Stomach smooth muscle (tissue), 2 donors: ENCODE measurements at regions not wholly inside any gene's neighbourhood (a gene's known extent, or its start where the extent isn't known, plus 50 kb on each side); places are given as distances from the start of the nearest gene placed in this dataset.

Source experiments
- H3K27ac ChIP-seq: one replicate; pipeline ENCODE4 v1.7.0; 2013; ENCODE audit warnings: mild to moderate bottlenecking, low read length, inconsistent platforms
- H3K27me3 ChIP-seq, 2 donors: one replicate each; pipeline ENCODE4 v1.7.0; 2013; ENCODE audit warnings: low read length in 2 of 2; ENCODE audit not compliant: insufficient read depth in 2 of 2, control insufficient read depth in 1 of 2
- H3K36me3 ChIP-seq, 2 donors: one replicate each; pipeline ENCODE4 v1.7.0; 2013; ENCODE audit warnings: low read length in 2 of 2; ENCODE audit not compliant: control insufficient read depth in 2 of 2, insufficient read depth in 2 of 2
- H3K4me1 ChIP-seq: one replicate; pipeline ENCODE4 v1.7.0; 2013; ENCODE audit warnings: low read length; ENCODE audit not compliant: control insufficient read depth, insufficient read depth
- H3K4me3 ChIP-seq, 2 donors: one replicate each; pipeline ENCODE4 v1.7.0; 2013; ENCODE audit warnings: low read length in 2 of 2
- H3K9ac ChIP-seq, 2 donors: one replicate each; pipeline ENCODE4 v1.7.0; 2013; ENCODE audit warnings: low read length in 2 of 2, mild to moderate bottlenecking in 1 of 2
- H3K9me3 ChIP-seq, 2 donors: one replicate each; pipeline ENCODE4 v1.7.0; 2013; ENCODE audit warnings: low read length in 2 of 2; ENCODE audit not compliant: control insufficient read depth in 2 of 2
- donor health status: healthy.
- donor health status: Pancreatic carcinoma.

DNA sequence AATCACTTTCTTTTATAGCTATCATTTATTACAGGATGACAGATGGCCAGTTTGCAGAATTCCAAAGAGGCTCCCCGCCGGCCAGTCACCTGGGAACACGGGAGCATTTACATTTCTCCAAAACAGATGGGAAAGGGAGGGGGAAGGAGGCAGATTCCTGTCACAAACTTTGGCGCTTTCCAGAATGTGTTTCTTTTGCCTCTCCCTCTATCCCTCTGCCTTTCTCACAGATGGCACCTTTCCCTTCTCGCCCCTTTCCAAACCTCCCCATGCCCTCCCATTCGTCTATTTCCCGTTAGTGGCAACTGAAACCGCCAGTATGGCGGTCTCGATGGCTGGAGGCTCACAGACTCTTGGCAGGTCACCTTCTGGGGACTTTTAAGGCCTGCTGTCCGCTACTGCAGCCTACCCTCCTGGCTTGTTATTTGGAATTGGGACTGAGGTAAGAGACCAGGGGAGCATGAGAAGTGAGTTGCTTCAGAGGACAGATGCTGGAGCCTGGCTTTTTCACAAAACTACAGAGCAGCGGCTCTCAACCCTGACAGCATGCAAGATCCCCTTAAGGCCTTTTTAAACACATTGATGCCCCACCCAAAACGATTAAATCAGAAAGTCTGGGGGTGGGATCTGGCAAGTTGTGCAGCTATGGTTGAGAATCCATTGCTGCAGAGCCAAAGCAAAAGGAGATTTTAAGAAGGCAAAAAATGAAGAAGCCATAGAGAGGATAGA, 161.5 kb upstream of the VASH1 start:
- peaks cover 0 to 5% of the 10 kb centered on the region in 2 donors for H3K9me3 ChIP-seq
- no peak overlapping the region for H3K4me3 ChIP-seq
- no peak overlapping the region for H3K9ac ChIP-seq
- H3K36me3 ChIP-seq, result no peaks in the 10 kb centered on the region
- H3K27me3 ChIP-seq, result no peaks in the 10 kb centered on the region
- H3K27ac ChIP-seq, result no peak overlapping the region
- peaks cover 2% of the 10 kb centered on the region for H3K4me1 ChIP-seq

GRCh38 chr14:76603713-76604112, 157.6 kb upstream of the VASH1 start:
- Histone ChIP-seq H3K9ac (no peak overlapping the region), H3K4me3 (no peak overlapping the region), H3K27ac (no peak overlapping the region), H3K4me1 (no peaks in the 10 kb centered on the region), H3K9me3 (peaks cover 0 to 5% of the 10 kb centered on the region in 2 donors), H3K27me3 (peaks cover 0 to 4% of the 10 kb centered on the region in 2 donors), H3K36me3 (no peaks in the 10 kb centered on the region)

GRCh38 chr14:76607510-76607909, 153.8 kb upstream of the VASH1 start:
- Histone ChIP-seq H3K36me3 (no peaks in the 10 kb centered on the region), H3K27ac (no peak overlapping the region), H3K4me1 (no peaks in the 10 kb centered on the region), H3K4me3 (no peak overlapping the region), H3K9me3 (no peaks in the 10 kb centered on the region), H3K9ac (no peak overlapping the region), H3K27me3 (peaks cover 0 to 7% of the 10 kb centered on the region in 2 donors)

- H3K9me3 ChIP-seq, result peaks cover 5 to 8% of the 10 kb centered on the region in 2 donors
- H3K4me1 ChIP-seq, result no peaks in the 10 kb centered on the region
- H3K27ac ChIP-seq, result no peak overlapping the region
- H3K9ac ChIP-seq, result no peak overlapping the region
- no peak overlapping the region for H3K4me3 ChIP-seq
- no peaks in the 10 kb centered on the region for H3K36me3 ChIP-seq
- H3K27me3 ChIP-seq, result peaks cover 0 to 11% of the 10 kb centered on the region in 2 donors
These were observed 148.6 kb upstream of the VASH1 start for GRCh38 chr14:76612654-76613053.

DNA sequence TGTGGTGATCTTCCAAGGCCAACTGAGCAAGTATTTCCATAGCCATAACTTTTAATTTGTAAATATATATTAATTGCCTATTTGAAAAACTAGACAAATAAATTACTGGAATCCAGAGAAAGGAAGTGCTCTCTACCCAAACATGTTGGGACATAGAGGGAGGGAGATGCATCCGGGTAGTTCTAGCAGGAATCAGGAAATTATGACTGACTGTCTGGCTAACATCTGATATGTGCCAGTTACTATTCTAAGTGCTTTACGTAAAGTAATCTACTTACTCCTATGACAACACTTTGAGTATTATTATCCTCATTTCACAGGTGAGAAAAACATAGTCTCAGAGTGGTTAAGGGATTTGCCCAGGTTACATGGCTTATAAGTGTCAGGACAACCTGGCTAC, 147.7 kb upstream of the VASH1 start:
- Histone ChIP-seq H3K4me3 (no peak overlapping the region), H3K9me3 (peaks cover 11 to 14% of the 10 kb centered on the region in 2 donors), H3K4me1 (no peaks in the 10 kb centered on the region), H3K9ac (no peak overlapping the region), H3K27ac (no peak overlapping the region), H3K36me3 (no peaks in the 10 kb centered on the region), H3K27me3 (peaks cover 0 to 11% of the 10 kb centered on the region in 2 donors)

- H3K27me3 ChIP-seq, result peaks cover 0 to 11% of the 10 kb centered on the region in 2 donors
- peaks cover 11 to 14% of the 10 kb centered on the region in 2 donors for H3K9me3 ChIP-seq
- H3K9ac ChIP-seq, result no peak overlapping the region
- H3K36me3 ChIP-seq, result no peaks in the 10 kb centered on the region
- H3K4me1 ChIP-seq, result no peaks in the 10 kb centered on the region
- no peak overlapping the region for H3K4me3 ChIP-seq
- no peak overlapping the region for H3K27ac ChIP-seq
These were observed 145.9 kb upstream of the VASH1 start for GRCh38 chr14:76615331-76615730.

GRCh38 chr14:76617440-76617839, 143.8 kb upstream of the VASH1 start:
- no peak overlapping the region for H3K9ac ChIP-seq
- H3K36me3 ChIP-seq, result no peaks in the 10 kb centered on the region
- H3K27ac ChIP-seq, result no peak overlapping the region
- H3K27me3 ChIP-seq, result peaks cover 0 to 8% of the 10 kb centered on the region in 2 donors
- no peaks in the 10 kb centered on the region for H3K4me1 ChIP-seq
- peaks cover 11 to 14% of the 10 kb centered on the region in 2 donors for H3K9me3 ChIP-seq
- H3K4me3 ChIP-seq, result no peak overlapping the region

DNA sequence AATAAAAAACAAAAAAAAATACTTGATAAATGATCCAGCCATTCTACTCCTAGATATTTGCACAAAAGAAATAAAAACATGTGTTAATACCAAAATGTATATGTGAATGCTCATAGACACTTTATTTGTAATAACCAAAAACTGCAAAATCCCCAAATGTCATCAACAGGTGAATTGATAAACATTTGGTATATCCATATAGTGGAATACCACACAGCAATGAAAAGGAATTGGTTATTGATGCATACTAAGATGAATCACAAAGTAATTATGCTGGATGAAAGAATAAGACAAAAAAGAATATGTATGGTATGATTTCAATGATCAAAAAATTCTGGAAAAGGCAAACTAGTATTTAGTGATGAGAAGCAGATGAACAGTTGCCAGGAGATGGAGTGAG, 124.7 kb upstream of the VASH1 start:
- Histone ChIP-seq H3K9me3 (no peaks in the 10 kb centered on the region), H3K4me1 (no peaks in the 10 kb centered on the region), H3K27me3 (no peaks in the 10 kb centered on the region)

GRCh38 chr14:76638841-76639240, 122.4 kb upstream of the VASH1 start:
- Histone ChIP-seq H3K27ac (no peak overlapping the region), H3K9ac (no peak overlapping the region), H3K27me3 (peaks cover 0 to 2% of the 10 kb centered on the region in 2 donors), H3K36me3 (no peaks in the 10 kb centered on the region), H3K4me1 (no peaks in the 10 kb centered on the region), H3K9me3 (no peaks in the 10 kb centered on the region), H3K4me3 (no peak overlapping the region)

More for the DNA sequence above, 124.7 kb upstream of the VASH1 start:
- Histone ChIP-seq H3K36me3 (no peaks in the 10 kb centered on the region), H3K9ac (no peak overlapping the region), H3K4me3 (no peak overlapping the region), H3K27ac (no peak overlapping the region)

DNA sequence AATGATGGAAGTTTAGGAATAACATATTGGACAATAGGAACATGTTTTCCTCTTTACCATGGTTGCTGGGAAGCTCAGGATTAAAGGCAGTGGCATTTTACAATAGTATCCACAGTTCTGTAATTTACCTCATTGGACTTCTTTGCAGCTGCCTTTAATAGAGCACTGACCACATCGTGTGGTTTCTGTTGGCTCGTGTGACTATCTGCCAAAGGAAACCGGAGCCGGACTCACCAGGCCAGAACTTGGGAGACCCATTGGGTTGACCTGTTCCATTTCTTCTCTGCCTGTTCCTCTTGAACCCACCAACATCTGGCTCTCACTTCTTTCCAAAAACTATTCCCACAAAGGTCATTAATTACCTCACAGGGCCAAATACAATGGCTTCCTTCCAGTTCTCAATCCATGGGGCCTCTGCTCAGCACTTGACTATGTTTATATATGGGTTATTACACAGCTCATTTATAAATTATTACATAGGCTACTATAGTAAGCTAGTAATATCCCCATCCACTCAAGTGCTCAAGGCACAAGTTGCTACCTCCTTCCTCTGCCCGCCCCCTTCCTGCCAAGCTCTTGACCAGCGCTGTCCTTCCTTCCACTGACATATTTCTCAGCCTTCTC, 121.5 kb upstream of the VASH1 start:
- Histone ChIP-seq H3K4me1 (no peaks in the 10 kb centered on the region), H3K27me3 (peaks cover 3 to 6% of the 10 kb centered on the region in 2 donors), H3K9me3 (no peaks in the 10 kb centered on the region), H3K9ac (no peak overlapping the region), H3K36me3 (no peaks in the 10 kb centered on the region), H3K4me3 (no peak overlapping the region), H3K27ac (no peak overlapping the region)

DNA sequence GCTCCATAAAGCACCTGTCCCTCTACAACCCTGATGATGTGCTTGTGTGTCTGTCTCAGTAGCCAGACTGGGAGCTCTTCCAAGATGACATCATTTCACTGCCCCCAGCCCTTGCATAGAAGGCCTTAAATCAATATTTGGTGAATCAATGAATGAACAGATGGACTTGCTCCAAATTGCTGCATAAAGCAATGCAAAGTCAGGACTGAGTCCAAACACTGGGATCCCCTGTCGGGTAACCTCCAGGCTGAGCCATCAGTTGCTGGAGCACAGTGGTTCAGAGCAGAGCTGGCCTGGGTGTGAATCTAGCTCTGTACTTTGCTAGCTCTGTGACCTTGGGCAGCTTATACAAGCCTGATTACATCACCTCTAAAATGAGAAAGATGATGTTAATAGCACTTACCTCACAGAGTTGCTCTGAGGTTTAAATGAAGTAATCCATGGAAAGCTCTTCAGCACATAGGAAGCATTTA, 120.3 kb upstream of the VASH1 start:
- Histone ChIP-seq H3K36me3 (no peaks in the 10 kb centered on the region), H3K4me1 (no peaks in the 10 kb centered on the region), H3K9me3 (no peaks in the 10 kb centered on the region), H3K27ac (no peak overlapping the region), H3K4me3 (no peak overlapping the region), H3K27me3 (peaks cover 3 to 7% of the 10 kb centered on the region in 2 donors), H3K9ac (no peak overlapping the region)
